PC-3 (cell line): ENCODE measurements at regions not wholly inside any gene's neighbourhood (a gene's known extent, or its start where the extent isn't known, plus 50 kb on each side); places are given as distances from the start of the nearest gene placed in this dataset.

ENCODE experiments used
- ATAC-seq: fragments of 200-7000 bp; cut with Tn5 transposase; 2 replicates; pipeline ENCODE4 v1.9.1; 2020; ENCODE audit warnings: mild to moderate bottlenecking, moderate library complexity
- BruUV-seq: library from RNA; stranded (reverse); fragments of 400-500 nt; replicated peaks from 2 replicates; lab custom pipeline; 2021; lab: Mats Ljungman, UMichigan
- CTCF ChIA-PET: fragments of 300-600 bp; sonication (Branson Sonifier 250); formaldehyde crosslinking; loops from one replicate; lab custom pipeline; 2022; ENCODE audit warnings: antibody characterized with exemption; lab: Charles Lee
- POLR2A ChIA-PET: fragments of 300-600 bp; sonication (Branson Sonifier 250); formaldehyde crosslinking; loops from one replicate; lab custom pipeline; 2022; ENCODE audit warnings: antibody characterized with exemption; ENCODE audit not compliant: unreplicated experiment; lab: Charles Lee
- DNase-seq: peaks from one replicate; pipeline ENCODE4 v3.0.0-alpha.2; 2015
- H2AFZ ChIP-seq: fragments of 300-600 bp; sonication (generic); 2 replicates; pipeline ENCODE4 v1.6.0; 2016; ENCODE audit warnings: antibody characterized with exemption, low read length
- H3F3A ChIP-seq: fragments of 300-600 bp; sonication (generic); one replicate; pipeline ENCODE4 v1.6.0; 2017; ENCODE audit warnings: antibody characterized with exemption, low read length, control low read depth, mild to moderate bottlenecking; ENCODE audit not compliant: unreplicated experiment
- H3K27ac ChIP-seq: fragments of 300-600 bp; sonication (generic); 2 replicates; pipeline ENCODE4 v1.5.1; 2016; ENCODE audit warnings: mild to moderate bottlenecking, low read length
- H3K27me3 ChIP-seq: fragments of 300-600 bp; sonication (generic); 2 replicates; pipeline ENCODE4 v1.6.1; 2016; ENCODE audit warnings: low read length, mixed read lengths
- H3K36me3 ChIP-seq: fragments of 300-600 bp; sonication (generic); 2 replicates; pipeline ENCODE4 v1.6.1; 2016; ENCODE audit warnings: low read depth, mixed run types, low read length, mixed read lengths
- H3K4me1 ChIP-seq: fragments of 300-600 bp; sonication (generic); 2 replicates; pipeline ENCODE4 v1.5.1; 2016; ENCODE audit warnings: low read length; ENCODE audit not compliant: insufficient read depth
- H3K4me2 ChIP-seq: fragments of 300-600 bp; sonication (generic); 2 replicates; pipeline ENCODE4 v1.6.0; 2016; ENCODE audit warnings: low read length
- H3K4me3 ChIP-seq: fragments of 300-600 bp; sonication (generic); 2 replicates; pipeline ENCODE4 v1.5.1; 2016; ENCODE audit warnings: mild to moderate bottlenecking, low read length, mixed read lengths
- H3K79me2 ChIP-seq: fragments of 300-600 bp; sonication (generic); 2 replicates; pipeline ENCODE4 v1.6.1; 2017; ENCODE audit warnings: low read length, mixed read lengths
- H3K9ac ChIP-seq: fragments of 300-600 bp; sonication (generic); 2 replicates; pipeline ENCODE4 v1.6.0; 2016; ENCODE audit warnings: mild to moderate bottlenecking, low read length
- H3K9me2 ChIP-seq: fragments of 300-600 bp; sonication (generic); replicated peaks from 2 replicates; pipeline ENCODE4 v1.6.1; 2016; ENCODE audit warnings: mixed run types, low read length, mixed read lengths
- H3K9me3 ChIP-seq: fragments of 300-600 bp; sonication (generic); 2 replicates; pipeline ENCODE4 v1.6.1; 2016; ENCODE audit warnings: low read length, mixed read lengths
- H4K20me1 ChIP-seq: fragments of 300-600 bp; sonication (generic); 2 replicates; pipeline ENCODE4 v1.6.1; 2016; ENCODE audit warnings: low read length, mixed read lengths
- EZH2 ChIP-seq: fragments of 300-600 bp; sonication (generic); IDR thresholded peaks from one replicate; pipeline ENCODE4 v1.6.1; 2017; ENCODE audit warnings: antibody characterized with exemption, mild to moderate bottlenecking, low read length; ENCODE audit not compliant: unreplicated experiment
- EZH2phosphoT487 ChIP-seq: fragments of 300-600 bp; sonication (generic); IDR thresholded peaks from 2 replicates; pipeline ENCODE4 v1.6.1; 2018; ENCODE audit warnings: mild to moderate bottlenecking, antibody characterized with exemption, low read length, borderline replicate concordance
- intact Hi-C: fragments of 100-400 bp; cut with micrococcal nuclease; formaldehyde crosslinking; loops from 2 replicates; pipeline ENCODE4 v1.9.0; 2023
- TF ChIP-seq, protein P1 (sequence below): fragments of 300-600 bp; sonication (generic); conservative IDR thresholded peaks from 2 replicates; pipeline ENCODE4 v1.5.1; 2017; ENCODE audit warnings: antibody characterized with exemption, low read depth, mild to moderate bottlenecking, low read length

DNA sequence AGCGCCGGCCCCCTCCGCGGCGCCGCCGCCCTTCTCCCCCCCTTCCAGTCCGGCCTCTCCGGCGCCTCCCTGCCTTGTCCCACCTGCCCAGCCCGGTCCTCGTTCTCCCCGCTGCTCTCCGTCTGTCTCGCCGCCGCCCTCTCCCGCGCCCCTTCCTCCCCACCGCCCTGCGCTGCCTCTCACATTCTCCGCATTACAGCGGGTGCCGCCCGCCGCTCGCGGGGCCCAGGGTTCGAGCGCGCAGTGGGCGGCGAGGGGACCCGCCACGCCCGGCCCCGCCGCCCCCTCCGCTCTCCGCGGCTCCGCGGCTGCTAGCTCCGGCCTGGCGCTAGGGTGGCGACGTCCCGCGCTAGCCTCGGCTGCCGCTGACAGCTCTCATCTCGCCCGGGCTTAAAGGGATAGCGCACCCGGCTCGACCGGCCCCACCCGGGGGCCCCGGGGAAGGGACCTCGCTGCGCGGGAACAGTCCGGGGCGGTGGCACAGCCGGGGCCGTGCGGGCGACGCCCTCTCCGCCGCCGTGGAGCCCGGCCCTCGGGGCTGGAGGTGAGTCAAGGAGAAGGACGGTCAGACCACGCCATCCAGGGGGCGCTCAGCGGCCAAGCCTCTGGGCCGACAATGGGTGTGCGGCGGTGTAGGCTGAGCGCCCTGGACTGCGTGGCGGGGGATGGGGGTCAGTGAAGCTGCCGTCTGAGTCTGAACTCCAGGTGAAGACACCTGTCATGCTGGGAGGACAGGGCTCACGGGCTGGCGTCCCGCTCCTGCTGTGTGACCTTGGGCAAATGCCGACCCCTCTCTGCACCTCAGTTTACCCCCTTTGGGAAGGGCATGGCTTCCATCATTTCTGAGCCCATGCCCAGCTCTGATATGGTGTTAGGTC, 187.4 kb upstream of the LINGO1 start:
- ATAC-seq, result peak; percentile 38
- Histone ChIP-seq H3K27me3 (peaks cover 30% of the 10 kb centered on the region), H3K4me2 (peak overlapping the region; percentile 49; the same call in 1 of the 2 replicates), H2AFZ (no peak overlapping the region), H3K4me1 (no peaks in the 10 kb centered on the region), H3F3A (no peaks in the 10 kb centered on the region), H3K9me2 (no peaks in the 10 kb centered on the region), H3K36me3 (no peaks in the 10 kb centered on the region), H3K9ac (no peak overlapping the region), H3K9me3 (no peaks in the 10 kb centered on the region), H4K20me1 (no peaks in the 10 kb centered on the region), H3K79me2 (no peaks in the 10 kb centered on the region), H3K4me3 (peak overlapping the region; percentile 43; the same call in 1 of the 2 replicates), H3K27ac (no peak overlapping the region)
- CTCF ChIA-PET, result no interaction called here
- peak; percentile 9 for DNase-seq
- intact Hi-C loops, result no loop called here
- no TSS peak for BruUV-seq
- TF ChIP-seq EZH2phosphoT487, result peak; percentile 60; the same call in 1 of the 2 replicates
- TF ChIP-seq EZH2, result peak; percentile 82
- TF ChIP-seq, protein P1, sequence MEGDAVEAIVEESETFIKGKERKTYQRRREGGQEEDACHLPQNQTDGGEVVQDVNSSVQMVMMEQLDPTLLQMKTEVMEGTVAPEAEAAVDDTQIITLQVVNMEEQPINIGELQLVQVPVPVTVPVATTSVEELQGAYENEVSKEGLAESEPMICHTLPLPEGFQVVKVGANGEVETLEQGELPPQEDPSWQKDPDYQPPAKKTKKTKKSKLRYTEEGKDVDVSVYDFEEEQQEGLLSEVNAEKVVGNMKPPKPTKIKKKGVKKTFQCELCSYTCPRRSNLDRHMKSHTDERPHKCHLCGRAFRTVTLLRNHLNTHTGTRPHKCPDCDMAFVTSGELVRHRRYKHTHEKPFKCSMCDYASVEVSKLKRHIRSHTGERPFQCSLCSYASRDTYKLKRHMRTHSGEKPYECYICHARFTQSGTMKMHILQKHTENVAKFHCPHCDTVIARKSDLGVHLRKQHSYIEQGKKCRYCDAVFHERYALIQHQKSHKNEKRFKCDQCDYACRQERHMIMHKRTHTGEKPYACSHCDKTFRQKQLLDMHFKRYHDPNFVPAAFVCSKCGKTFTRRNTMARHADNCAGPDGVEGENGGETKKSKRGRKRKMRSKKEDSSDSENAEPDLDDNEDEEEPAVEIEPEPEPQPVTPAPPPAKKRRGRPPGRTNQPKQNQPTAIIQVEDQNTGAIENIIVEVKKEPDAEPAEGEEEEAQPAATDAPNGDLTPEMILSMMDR, result peak; percentile 43
- POLR2A ChIA-PET, result no interaction called here

DNA sequence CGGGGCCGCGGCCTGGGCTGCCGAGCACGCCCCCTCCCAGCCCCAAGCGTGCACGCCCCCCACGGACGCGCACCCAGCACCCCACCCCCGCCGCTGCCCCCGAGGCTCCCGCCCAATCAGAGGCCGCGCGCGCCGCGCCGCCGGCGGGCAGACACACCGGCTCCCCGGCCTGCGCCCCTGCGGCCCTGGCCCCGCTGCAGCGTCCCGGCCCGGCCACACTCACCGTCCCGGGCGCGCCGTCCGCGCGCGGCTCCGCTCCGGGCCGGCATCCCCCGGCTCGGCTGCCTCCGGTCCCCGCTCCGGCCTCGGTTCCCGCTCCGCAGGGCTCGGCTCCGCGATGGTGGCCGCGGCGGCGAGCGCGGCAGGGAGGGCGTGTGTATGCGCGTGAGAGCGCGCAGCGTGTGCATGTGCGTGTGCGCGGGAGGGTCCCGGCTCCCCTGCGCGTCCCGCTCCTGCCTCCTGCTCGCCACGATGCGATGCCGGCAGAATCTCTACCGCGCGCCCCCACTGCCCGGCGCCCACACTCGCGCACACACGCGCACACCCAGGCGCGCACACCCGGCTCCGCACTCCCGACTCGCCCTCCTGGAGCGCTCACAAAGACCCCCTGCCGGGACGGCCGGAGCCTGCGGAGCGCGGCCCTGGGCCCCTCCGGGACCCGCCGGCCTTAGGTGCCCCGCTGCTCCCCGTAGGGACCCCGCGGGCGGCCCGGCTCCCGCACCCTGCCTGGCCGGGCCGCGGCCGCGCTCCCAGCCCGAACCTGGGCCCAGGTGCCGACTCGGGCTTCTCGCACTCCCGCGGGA, 186.5 kb upstream of the LINGO1 start:
- H3K9me2 ChIP-seq, result no peaks in the 10 kb centered on the region
- no peak for TF ChIP-seq EZH2
- no peak for TF ChIP-seq EZH2phosphoT487
- H3K9me3 ChIP-seq, result no peaks in the 10 kb centered on the region
- peaks cover 30% of the 10 kb centered on the region for H3K27me3 ChIP-seq
- no peak overlapping the region for H2AFZ ChIP-seq
- H3K79me2 ChIP-seq, result no peaks in the 10 kb centered on the region
- H3K9ac ChIP-seq, result no peak overlapping the region
- 0 out of 2 replicates have a peak overlapping the region, but pooled peaks have one; percentile 43 for H3K4me3 ChIP-seq
- H3F3A ChIP-seq, result no peaks in the 10 kb centered on the region
- POLR2A ChIA-PET, result no interaction called here
- BruUV-seq, result no TSS peak
- CTCF ChIA-PET, result no interaction called here
- DNase-seq (no peak), ATAC-seq (no peak)
- H3K36me3 ChIP-seq, result no peaks in the 10 kb centered on the region
- no peak overlapping the region for H3K4me2 ChIP-seq
- H4K20me1 ChIP-seq, result no peaks in the 10 kb centered on the region
- no peaks in the 10 kb centered on the region for H3K4me1 ChIP-seq
- H3K27ac ChIP-seq, result no peak overlapping the region
- intact Hi-C loops, result no loop called here

DNA sequence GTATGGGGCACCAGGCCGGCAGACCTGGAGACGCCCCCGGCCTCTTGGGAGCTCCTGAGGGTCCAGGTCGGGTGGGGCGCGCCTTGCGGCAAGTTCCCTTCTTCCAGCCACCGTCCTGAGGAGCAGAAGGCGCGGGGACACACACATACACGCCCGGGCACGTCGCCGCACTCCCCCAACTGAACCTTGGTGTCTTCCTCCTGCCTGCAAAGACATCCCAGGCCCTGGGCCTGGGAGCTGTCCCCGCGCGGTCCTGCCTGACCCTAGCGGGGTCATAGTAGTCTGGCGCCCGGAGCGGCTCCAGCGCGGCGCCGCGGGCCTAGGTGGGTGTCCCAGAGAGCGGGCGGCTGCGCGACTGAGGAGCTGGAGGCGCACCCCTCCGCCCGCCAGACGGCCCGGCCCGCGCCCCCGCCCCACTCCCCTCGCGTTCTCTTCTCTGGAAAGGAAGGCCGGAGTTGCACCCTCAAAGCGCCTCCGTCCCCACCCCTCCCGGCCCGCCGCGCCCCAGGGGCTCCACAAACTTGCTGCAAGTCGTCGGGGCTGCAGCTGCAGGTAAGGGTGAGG, 185.9 kb upstream of the LINGO1 start:
- no peaks in the 10 kb centered on the region for H3K9me2 ChIP-seq
- no peaks in the 10 kb centered on the region for H3K36me3 ChIP-seq
- no peaks in the 10 kb centered on the region for H3K4me1 ChIP-seq
- no peaks in the 10 kb centered on the region for H3F3A ChIP-seq
- H3K9ac ChIP-seq, result no peak overlapping the region
- H3K4me3 ChIP-seq, result no peak overlapping the region
- no peak overlapping the region for H3K4me2 ChIP-seq
- intact Hi-C loops, result no loop called here
- H3K27me3 ChIP-seq, result peaks cover 30% of the 10 kb centered on the region
- ChIA-PET CTCF (no interaction called here), POLR2A (no interaction called here)
- no peak overlapping the region for H3K27ac ChIP-seq
- no peaks in the 10 kb centered on the region for H3K9me3 ChIP-seq
- no peaks in the 10 kb centered on the region for H4K20me1 ChIP-seq
- no peaks in the 10 kb centered on the region for H3K79me2 ChIP-seq
- ATAC-seq (no peak), DNase-seq (no peak)
- no peak overlapping the region for H2AFZ ChIP-seq
- BruUV-seq, result no TSS peak
- TF ChIP-seq EZH2phosphoT487, result no peak
- TF ChIP-seq, protein P1, result no peak
- TF ChIP-seq EZH2, result no peak
